ENCODE measurements at regions not wholly inside any gene's neighbourhood (a gene's known extent, or its start where the extent isn't known, plus 50 kb on each side); places are given as distances from the start of the nearest gene placed in this dataset.

- Mint-ChIP-seq H3K27me3 (no peaks in the 10 kb centered on the region), H3K9me3 (ENCODE audit: insufficient read depth) (no peaks in the 10 kb centered on the region), H3K27ac (no peak overlapping the region), H3K4me1 (no peaks in the 10 kb centered on the region), H3K4me3 (no peak overlapping the region)
- ChIA-PET CTCF (no interaction called here), POLR2A (no interaction called here)
- Histone ChIP-seq H3K4me3 (ENCODE audit: control extremely low read depth in 1 of 5, extremely low read depth in 1 of 5, insufficient read depth in 1 of 5, low read depth in 2 of 5, low read length in 4 of 5) (no peak overlapping the region), H3K9me3 (ENCODE audit: control extremely low read depth in 1 of 3, control insufficient read depth in 2 of 3, insufficient read depth in 1 of 3, low read length in 2 of 3) (no peaks in the 10 kb centered on the region), H3K79me2 (ENCODE audit: control insufficient read depth, insufficient read depth, low read length) (no peaks in the 10 kb centered on the region), H3K36me3 (replicated peaks in 1 of 2; ENCODE audit: control extremely low read depth in 1 of 2, control insufficient read depth in 1 of 2, extremely low read depth in 1 of 2, insufficient read depth in 2 of 2, low read length in 1 of 2) (no peaks in the 10 kb centered on the region), H3K9ac (ENCODE audit: low read length) (no peak overlapping the region), H3K4me2 (replicated peaks; ENCODE audit: low read depth, low read length, poor library complexity, severe bottlenecking) (no peak overlapping the region), H2AFZ (ENCODE audit: insufficient read depth, low read depth, low read length, poor library complexity, severe bottlenecking) (no peak overlapping the region), H3K27me3 (replicated peaks in 1 of 4; ENCODE audit: control extremely low read depth in 1 of 4, control insufficient read depth in 3 of 4, insufficient read depth in 4 of 4, low read length in 3 of 4) (no peaks in the 10 kb centered on the region), H3K27ac (ENCODE audit: low read length in 2 of 2) (no peak overlapping the region), H4K20me1 (ENCODE audit: control insufficient read depth, insufficient read depth, low read length, poor library complexity, severe bottlenecking) (no peaks in the 10 kb centered on the region), H3K4me1 (ENCODE audit: control insufficient read depth in 2 of 2, insufficient read depth in 2 of 2, low read length in 2 of 2) (no peaks in the 10 kb centered on the region)
- no peak for ATAC-seq (ENCODE audit: low read depth)
- DNase-seq = no peak
- intact Hi-C loops (cut with micrococcal nuclease) = no loop called here
- TF ChIP-seq CTCF (IDR thresholded peaks at IDR 0.05) (no peak), EZH2 (IDR thresholded peaks at IDR 0.05; ENCODE audit: borderline replicate concordance, insufficient read depth, low read depth, low read length, poor library complexity, severe bottlenecking) (no peak)
- WGBS (ENCODE audit: insufficient coverage) = 42% methylated on average over 2 of the region's 4 CpGs
These were observed 325.3 kb upstream of the TEX13C start for GRCh38 chrX:124994404-124994803.

DNA sequence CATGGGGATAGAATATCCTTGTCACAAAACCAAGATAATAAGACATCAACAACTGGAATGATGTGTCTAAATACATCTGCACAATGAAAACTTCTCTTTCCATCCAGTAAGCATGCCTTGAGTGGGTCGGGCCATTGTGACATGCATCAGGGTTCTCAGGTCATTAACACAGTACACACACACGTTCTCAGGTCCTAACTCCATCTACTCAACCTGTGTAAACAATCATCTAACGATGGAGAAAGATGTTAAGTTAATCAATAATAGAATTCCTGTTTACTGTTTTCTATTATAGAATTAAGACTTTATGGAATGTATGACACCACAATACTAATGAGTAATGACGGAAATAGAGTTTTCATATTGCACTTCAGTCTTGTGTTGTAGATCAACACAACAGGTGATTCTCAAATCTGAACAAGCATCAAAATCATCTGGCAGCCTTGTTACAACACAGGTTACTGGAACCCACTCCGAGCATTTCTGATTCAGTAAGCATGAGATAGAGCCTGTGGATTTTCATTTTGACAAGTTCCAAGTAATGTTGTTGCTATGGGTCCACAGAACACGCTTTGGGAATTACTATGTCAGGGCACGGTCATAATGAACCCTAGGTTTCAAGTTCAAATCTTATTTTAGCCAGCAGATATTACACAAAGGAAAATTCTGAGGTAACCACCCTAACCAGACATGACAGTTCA lies 315.8 kb upstream of the TEX13C start:
- ATAC-seq (ENCODE audit: low read depth) = no peak
- H3K4me3 ChIP-seq (ENCODE audit: control extremely low read depth in 1 of 5, extremely low read depth in 1 of 5, insufficient read depth in 1 of 5, low read depth in 2 of 5, low read length in 4 of 5) = no peak overlapping the region
- Mint-ChIP-seq H3K9me3 (ENCODE audit: insufficient read depth) (no peaks in the 10 kb centered on the region), H3K4me3 (no peak overlapping the region), H3K27ac (no peak overlapping the region), H3K27me3 (no peaks in the 10 kb centered on the region), H3K4me1 (no peaks in the 10 kb centered on the region)
- ChIA-PET CTCF (no interaction called here), POLR2A (no interaction called here)
- H3K27me3 ChIP-seq (replicated peaks in 1 of 4; ENCODE audit: control extremely low read depth in 1 of 4, control insufficient read depth in 3 of 4, insufficient read depth in 4 of 4, low read length in 3 of 4) = no peaks in the 10 kb centered on the region
- TF ChIP-seq CTCF (IDR thresholded peaks at IDR 0.05) = no peak
- TF ChIP-seq EZH2 (IDR thresholded peaks at IDR 0.05; ENCODE audit: borderline replicate concordance, insufficient read depth, low read depth, low read length, poor library complexity, severe bottlenecking) = no peak
- intact Hi-C loops (cut with micrococcal nuclease) = no loop called here
- H4K20me1 ChIP-seq (ENCODE audit: control insufficient read depth, insufficient read depth, low read length, poor library complexity, severe bottlenecking) = no peaks in the 10 kb centered on the region
- no peak overlapping the region for H2AFZ ChIP-seq (ENCODE audit: insufficient read depth, low read depth, low read length, poor library complexity, severe bottlenecking)
- no peaks in the 10 kb centered on the region for H3K36me3 ChIP-seq (replicated peaks in 1 of 2; ENCODE audit: control extremely low read depth in 1 of 2, control insufficient read depth in 1 of 2, extremely low read depth in 1 of 2, insufficient read depth in 2 of 2, low read length in 1 of 2)
- H3K4me1 ChIP-seq (ENCODE audit: control insufficient read depth in 2 of 2, insufficient read depth in 2 of 2, low read length in 2 of 2) = no peaks in the 10 kb centered on the region
- H3K9me3 ChIP-seq (ENCODE audit: control extremely low read depth in 1 of 3, control insufficient read depth in 2 of 3, insufficient read depth in 1 of 3, low read length in 2 of 3) = no peaks in the 10 kb centered on the region
- no peak overlapping the region for H3K9ac ChIP-seq (ENCODE audit: low read length)
- H3K27ac ChIP-seq (ENCODE audit: low read length in 2 of 2) = no peak overlapping the region
- WGBS (ENCODE audit: insufficient coverage) = 80% methylated on average over 1 of the region's 7 CpGs
- DNase-seq = no peak
- H3K4me2 ChIP-seq (replicated peaks; ENCODE audit: low read depth, low read length, poor library complexity, severe bottlenecking) = no peak overlapping the region
- H3K79me2 ChIP-seq (ENCODE audit: control insufficient read depth, insufficient read depth, low read length) = no peaks in the 10 kb centered on the region
